ENCODE measurements at regions not wholly inside any gene's neighbourhood (a gene's known extent, or its start where the extent isn't known, plus 50 kb on each side); places are given as distances from the start of the nearest gene placed in this dataset.
"Not testable (repeated sequence)": the region's sequence is repeated elsewhere in the genome, so short reads cannot be mapped to it uniquely, and the experiment has no call there.

DNA sequence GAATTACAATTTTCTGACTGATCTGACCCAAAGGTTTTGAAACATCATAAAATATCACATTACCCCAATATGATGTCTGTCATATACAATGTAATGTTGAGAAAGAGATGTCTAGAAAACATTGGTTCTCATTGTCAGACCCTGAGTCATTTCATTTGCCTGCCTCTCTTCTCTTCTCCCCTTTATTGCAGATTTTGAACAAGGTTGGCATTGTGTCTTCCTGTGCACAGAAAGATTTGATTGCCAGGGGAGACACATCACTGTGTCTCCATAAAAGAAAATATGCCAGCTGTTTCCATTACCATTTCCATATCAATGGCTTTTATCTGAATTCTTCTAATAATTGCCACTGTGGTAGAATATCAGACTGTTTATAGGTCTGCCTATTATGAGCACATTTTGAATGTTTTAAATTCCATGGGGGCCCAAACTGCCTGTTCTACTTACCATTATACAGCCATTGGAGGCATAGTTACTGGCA, 65.6 kb downstream of the IFI44 start:
- no peak for DNase-seq (ENCODE audit: low spot score)

DNA sequence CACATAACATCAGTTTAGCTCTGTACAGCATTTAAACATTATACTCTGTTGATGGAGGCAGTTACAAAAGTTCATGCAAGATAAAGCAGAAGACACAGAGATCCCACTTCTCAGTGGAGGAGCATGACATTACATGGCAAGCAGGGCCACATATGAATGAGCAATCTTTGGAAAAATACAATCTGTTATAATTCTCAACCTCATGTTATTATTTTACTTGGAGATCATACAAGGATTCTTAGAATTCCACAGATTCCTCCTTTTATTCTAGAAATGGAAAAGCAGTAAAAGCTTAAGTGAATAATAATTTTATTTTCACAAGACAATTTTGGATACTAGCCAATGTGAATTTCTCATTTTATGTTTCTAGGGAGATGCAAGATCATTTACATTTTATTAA, 66.6 kb downstream of the IFI44 start:
- DNase-seq (ENCODE audit: low spot score) = peak; percentile 47

DNA sequence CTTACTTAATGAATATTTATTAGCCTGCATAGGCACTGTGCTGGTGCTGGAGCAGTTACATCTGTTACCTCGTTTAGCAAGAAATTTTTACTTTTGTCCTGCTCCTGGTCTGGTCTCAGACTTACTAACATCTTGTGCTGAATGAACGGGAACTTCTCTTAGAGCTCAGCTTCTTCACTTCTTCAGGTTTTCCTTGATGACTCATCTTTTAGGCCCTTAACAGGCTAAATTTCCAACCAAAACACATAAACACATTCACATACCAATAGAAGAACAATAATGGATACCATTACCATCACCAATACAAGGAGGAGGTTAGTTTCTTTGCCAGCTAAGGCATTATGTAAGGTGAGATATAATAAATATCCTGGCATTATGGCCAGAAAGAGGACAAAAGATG, 68.9 kb downstream of the IFI44 start:
- DNase-seq (ENCODE audit: low spot score) = no peak

GRCh38 chr1:78721136-78721535, 71.5 kb downstream of the IFI44 start:
- DNase-seq (ENCODE audit: low spot score) = no peak

DNA sequence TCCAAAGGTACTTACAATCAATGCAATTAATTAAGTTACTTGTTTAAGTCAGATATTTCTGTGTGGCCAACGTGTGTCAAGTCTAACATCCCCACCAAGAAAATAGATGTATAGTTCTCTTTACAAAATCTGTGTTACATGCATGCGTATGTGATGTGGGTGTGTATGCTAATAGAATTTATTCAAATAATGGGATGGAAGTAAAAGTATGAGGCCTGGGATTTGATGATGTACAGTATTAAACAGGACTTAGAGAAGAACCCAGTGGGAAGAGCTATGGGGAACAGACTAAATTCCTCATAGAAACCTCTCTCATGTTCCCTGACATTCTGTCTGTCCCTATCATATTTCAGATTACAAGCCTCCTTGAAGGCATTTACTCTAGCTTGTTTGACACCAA, 72.5 kb downstream of the IFI44 start:
- DNase-seq (ENCODE audit: low spot score) = no peak

DNA sequence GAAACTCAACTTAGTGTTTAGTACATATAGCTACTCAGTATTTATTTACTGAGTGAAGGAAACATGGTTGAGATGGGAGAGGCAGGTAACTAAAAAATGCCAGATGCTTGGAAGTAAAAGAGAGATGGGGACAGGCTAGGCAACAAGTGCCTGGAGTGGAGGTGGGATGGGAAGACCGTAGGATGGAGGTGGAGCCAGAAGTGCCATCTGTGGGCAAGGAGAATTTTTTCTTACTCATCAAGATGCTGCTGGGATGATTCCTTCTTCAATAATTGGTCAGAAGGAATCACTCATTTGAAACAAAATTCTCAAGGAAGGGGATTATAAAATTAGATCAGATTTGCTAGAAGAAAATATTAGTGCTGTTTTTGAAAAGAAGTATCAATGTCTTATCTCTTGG, 72.9 kb downstream of the IFI44 start:
- peak; percentile 24 for DNase-seq (ENCODE audit: low spot score)

- peak; percentile 35 for DNase-seq (ENCODE audit: low spot score)
Observed at GRCh38 chr1:78722947-78723346, 73.3 kb downstream of the IFI44 start.

- no peak for DNase-seq (ENCODE audit: low spot score)
Observed at GRCh38 chr1:78726686-78727085, 77.1 kb downstream of the IFI44 start.

DNA sequence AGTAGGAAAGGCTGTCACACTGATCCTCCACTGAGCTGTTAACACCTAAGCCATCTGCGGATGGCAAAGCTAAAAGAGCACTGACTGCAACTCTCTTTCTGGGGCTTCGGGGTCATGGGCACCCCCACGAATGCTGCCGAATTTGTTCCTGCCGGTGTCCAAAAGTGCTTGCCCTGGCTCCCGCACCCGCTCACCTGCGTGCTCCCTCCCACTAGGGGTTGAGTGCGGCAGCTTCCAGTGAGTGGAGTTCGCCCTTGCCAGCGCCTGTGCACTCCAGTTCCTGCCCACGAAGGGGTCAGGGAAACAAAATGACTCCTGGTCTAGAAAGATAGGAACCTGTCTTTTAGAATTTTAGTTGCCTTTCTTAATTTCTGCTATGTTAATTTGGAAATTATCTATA, 78.7 kb downstream of the IFI44 start:
- DNase-seq (ENCODE audit: low spot score) = no peak

DNA sequence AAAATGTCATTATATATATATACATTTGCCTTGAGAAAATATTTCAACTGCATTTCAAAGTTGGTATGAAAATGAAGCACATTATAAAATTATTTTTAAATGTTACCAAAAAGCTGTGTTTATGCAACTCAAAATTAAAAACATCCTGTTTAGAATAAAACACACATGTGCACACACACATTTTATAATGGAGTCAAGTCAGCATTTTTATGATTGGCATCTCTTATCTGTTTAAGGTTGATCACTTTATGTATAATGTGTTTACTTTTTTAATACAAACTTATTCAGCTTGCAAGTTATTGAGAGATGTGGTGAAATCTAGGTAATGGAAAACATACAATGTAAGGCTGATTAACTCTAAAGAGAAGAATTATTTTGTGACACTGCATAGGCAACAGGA, 80.4 kb downstream of the IFI44 start:
- DNase-seq (ENCODE audit: low spot score) = no peak

- DNase-seq (ENCODE audit: low spot score) = no peak
Observed at GRCh38 chr1:78731674-78732073, 82.0 kb downstream of the IFI44 start.

GRCh38 chr1:78737241-78737640, 87.6 kb downstream of the IFI44 start:
- no peak for DNase-seq (ENCODE audit: low spot score)

- peak; percentile 27 for DNase-seq (ENCODE audit: low spot score)
Observed at GRCh38 chr1:78743626-78744025, 94.0 kb downstream of the IFI44 start.

DNA sequence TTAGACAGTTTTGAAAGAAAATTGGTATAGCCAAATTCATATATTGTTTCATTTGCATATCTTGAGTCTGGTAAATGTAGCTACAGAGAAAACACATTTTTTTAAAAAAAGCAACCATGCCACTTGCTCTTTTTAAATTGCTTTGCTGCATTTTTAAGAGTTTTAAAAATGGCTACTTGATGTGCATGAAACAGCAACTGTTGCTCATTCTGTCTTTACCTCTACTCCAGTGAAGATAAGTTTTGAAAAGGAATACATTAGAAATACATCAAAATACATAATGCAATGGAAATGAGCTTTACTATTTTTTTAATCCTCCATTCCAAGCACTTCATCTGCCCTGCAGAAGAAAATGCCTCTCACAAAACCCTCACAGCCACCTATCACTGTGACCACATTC, 95.5 kb downstream of the IFI44 start:
- no peak for DNase-seq (ENCODE audit: low spot score)

GRCh38 chr1:78753679-78754078, 104.0 kb downstream of the IFI44 start:
- DNase-seq (ENCODE audit: low spot score) = not testable (repeated sequence)

DNA sequence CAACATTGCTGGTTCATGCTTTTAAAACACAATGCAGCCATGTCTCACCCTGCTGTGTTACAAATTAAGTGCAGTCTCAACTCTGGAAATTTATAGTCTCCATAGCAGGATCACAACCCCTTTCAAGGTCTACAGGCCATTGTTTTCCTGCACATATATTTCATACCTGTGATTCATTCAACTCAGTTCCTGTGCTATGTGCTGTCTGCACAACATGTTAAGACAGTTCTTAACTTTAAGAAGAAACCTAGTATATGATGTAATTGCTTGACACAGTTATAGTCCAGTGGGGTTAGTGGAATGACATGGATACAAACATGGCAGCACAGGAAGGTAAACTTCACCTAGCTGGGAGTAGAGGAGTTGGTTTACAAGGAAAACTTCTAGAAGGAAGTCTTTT, 106.4 kb downstream of the IFI44 start:
- DNase-seq (ENCODE audit: low spot score) = no peak

- DNase-seq (ENCODE audit: low spot score) = no peak
Observed at GRCh38 chr1:78758506-78758905, 108.9 kb downstream of the IFI44 start.

GRCh38 chr1:78759881-78760280, 110.2 kb downstream of the IFI44 start:
- no peak for DNase-seq (ENCODE audit: low spot score)

GRCh38 chr1:78760858-78761257, 111.2 kb downstream of the IFI44 start:
- no peak for DNase-seq (ENCODE audit: low spot score)

DNA sequence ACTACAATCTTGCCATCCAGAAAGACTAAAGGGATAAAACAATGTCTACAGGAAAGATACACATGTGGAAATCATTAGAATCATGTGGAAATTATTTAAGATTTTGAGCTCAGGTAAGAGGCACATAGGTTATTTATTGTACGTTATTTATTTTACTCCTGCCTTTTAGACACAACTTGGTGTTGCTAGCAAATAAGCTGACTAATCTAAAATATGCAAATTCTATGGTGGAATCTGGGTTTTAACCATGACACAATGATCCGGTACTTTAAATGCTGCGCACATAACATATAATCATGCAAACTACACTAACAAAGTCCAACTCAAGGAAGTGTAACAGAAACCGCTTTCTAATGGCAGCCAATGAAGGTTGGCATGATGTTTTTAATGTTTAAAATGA, 112.5 kb downstream of the IFI44 start:
- DNase-seq (ENCODE audit: low spot score) = no peak

- DNase-seq (ENCODE audit: low spot score) = no peak
Observed at GRCh38 chr1:78765489-78765888, 115.9 kb downstream of the IFI44 start.

- DNase-seq (ENCODE audit: low spot score) = no peak
Observed at GRCh38 chr1:78779831-78780230, 130.2 kb downstream of the IFI44 start.

DNA sequence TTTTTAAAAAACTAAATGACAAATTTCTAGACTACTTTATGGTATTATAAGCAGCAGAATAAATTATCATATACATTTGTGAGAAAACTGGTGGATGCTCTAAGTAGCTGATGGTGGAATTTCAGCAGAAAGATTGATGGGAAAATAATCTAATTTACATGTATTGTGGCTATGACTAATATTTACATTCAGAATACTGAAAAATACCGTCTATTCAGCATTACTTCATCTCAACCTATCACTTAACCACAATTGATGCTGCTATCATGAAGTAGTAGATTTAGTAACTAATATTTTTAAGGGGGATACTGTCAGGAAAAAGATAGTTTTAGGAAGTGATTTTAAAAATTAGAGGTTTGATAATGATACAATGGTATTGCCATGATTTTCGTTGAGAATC, 137.9 kb downstream of the IFI44 start:
- no peak for DNase-seq (ENCODE audit: low spot score)

GRCh38 chr1:78790174-78790573, 140.5 kb downstream of the IFI44 start:
- no peak for DNase-seq (ENCODE audit: low spot score)

DNA sequence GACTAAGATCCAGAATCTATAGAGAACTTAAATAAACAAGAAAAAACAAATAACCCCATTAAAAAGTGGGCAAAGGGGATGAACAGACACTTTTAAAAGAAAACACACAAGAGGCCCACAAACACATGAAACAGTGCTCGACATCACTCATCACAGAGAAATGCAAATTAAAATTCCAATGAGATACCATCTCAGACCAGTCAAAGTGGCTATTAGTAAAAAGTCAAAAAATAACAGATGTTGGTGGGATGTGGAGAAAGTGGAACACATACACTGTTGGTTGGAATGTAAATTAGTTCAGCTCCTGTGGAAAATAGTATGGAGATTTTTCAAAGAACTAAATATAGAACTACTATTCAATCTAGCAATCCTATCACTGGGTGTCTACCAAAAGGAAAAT, 143.1 kb downstream of the IFI44 start:
- DNase-seq (ENCODE audit: low spot score) = no peak
